GM12878 (cell line): ENCODE measurements at regions not wholly inside any gene's neighbourhood (a gene's known extent, or its start where the extent isn't known, plus 50 kb on each side); places are given as distances from the start of the nearest gene placed in this dataset.

Source experiments
- CBX5 ChIP-seq: sonication (generic); IDR thresholded peaks from 2 replicates; pipeline ENCODE4 v1.6.1; 2016; ENCODE audit warnings: low read depth, moderate library complexity, mild to moderate bottlenecking, inconsistent platforms
- CREB1 ChIP-seq: IDR thresholded peaks from 2 replicates; pipeline ENCODE4 v1.6.1; 2012; ENCODE audit warnings: low read depth, mild to moderate bottlenecking, inconsistent platforms
- CTCF ChIP-seq, 3 experiments: IDR thresholded peaks in 2 of 3; conservative IDR thresholded peaks in 1 of 3; 2 replicates each; pipeline ENCODE4 v1.5.1; 2011; ENCODE audit warnings: low read depth in 3 of 3, low read length in 3 of 3, mild to moderate bottlenecking in 3 of 3, control low read depth in 2 of 3, moderate library complexity in 2 of 3, inconsistent platforms in 1 of 3, mixed read lengths in 1 of 3; ENCODE audit not compliant: control insufficient read depth in 2 of 3, insufficient read depth in 1 of 3; ENCODE audit errors: extremely low read depth in 1 of 3
- EZH2 ChIP-seq: IDR thresholded peaks from 2 replicates; pipeline ENCODE4 v1.6.1; 2012; ENCODE audit warnings: low read depth, mild to moderate bottlenecking, control low read depth, inconsistent platforms, low read length, borderline replicate concordance; ENCODE audit not compliant: control insufficient read depth
- JUND ChIP-seq: IDR thresholded peaks from 2 replicates; pipeline ENCODE4 v1.6.1; 2012; ENCODE audit warnings: low read depth, mild to moderate bottlenecking, low read length, improper control_type of control experiment, moderate library complexity
- POLR2A ChIP-seq: IDR thresholded peaks from 2 replicates; pipeline ENCODE4 v1.6.1; 2011; ENCODE audit warnings: low read depth, mild to moderate bottlenecking, low read length
- RELA ChIP-seq: fragments of 450-650 bp; IDR thresholded peaks from 2 replicates; pipeline ENCODE4 v1.8.0; 2014; ENCODE audit warnings: borderline replicate concordance; ENCODE audit not compliant: partially characterized antibody

GRCh38 chr3:54065586-54065985, 56.8 kb upstream of the CACNA2D3 start:
- no peak for TF ChIP-seq CTCF (IDR thresholded peaks at IDR 0.05 in 2 of 3, conservative IDR thresholded peaks at IDR 0.05 in 1 of 3; ENCODE audit: control insufficient read depth in 2 of 3, extremely low read depth in 1 of 3, insufficient read depth in 1 of 3, low read depth in 3 of 3, low read length in 3 of 3)
- TF ChIP-seq EZH2: no peak
- no peak for TF ChIP-seq RELA
- no peak for TF ChIP-seq JUND
- no peak for TF ChIP-seq CREB1
- no peak for TF ChIP-seq POLR2A
- TF ChIP-seq CBX5: no peak
